GM19025 (cell line): ENCODE measurements at regions not wholly inside any gene's neighbourhood (a gene's known extent, or its start where the extent isn't known, plus 50 kb on each side); places are given as distances from the start of the nearest gene placed in this dataset.
A peak's percentile ranks its signal among the peaks of the same experiment; 100 is the strongest.

Experiments used
- ATAC-seq: cut with Tn5 transposase; IDR thresholded peaks from one replicate; pipeline ENCODE4 v1.9.1; 2021; ENCODE audit warnings: mild to moderate bottlenecking, low read depth, moderate library complexity; ENCODE audit not compliant: unreplicated experiment

- ATAC-seq: no peak
These were observed 53.9 kb upstream of the GALNTL6 start for GRCh38 chr4:171759274-171759673.

DNA sequence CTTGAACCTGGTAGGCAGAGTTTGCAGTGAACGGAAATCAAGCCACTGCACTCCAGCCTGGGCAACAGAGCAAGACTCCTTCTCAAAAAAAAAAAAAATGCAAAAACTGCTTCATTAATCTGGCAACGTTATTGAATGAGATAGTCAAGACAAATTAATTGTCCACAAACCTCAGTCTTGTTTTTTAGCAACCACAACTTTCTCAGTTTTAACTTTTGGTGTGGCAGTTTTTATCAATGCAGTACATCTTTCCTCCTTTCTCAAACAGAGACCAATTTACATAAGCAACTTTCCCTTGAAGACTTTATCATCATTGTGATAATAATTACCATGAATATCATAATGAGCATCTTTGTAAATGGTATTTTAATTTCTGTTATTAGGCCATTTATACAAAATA is 61.7 kb upstream of the GALNTL6 start:
- ATAC-seq: no peak

DNA sequence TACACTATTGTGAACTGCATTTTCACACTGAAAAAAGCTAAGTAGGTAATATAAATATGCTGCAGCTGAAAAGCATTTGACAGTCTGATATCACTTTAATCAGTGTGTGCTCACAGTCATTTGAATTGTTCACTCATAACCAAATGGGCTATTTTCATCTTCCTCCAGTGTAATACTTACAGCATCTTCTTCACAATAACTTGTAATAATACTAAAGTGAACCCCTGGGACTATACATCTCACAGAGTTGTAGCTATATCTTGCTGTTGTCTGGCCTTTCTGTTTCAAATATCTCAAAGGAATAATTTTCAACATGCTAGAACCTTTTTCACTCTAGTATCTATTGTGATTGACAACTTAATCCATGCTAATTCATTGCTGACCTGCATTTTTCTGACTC is 66.8 kb upstream of the GALNTL6 start:
- ATAC-seq: no peak

GRCh38 chr4:171742436-171742835 is 70.8 kb upstream of the GALNTL6 start:
- no peak for ATAC-seq

DNA sequence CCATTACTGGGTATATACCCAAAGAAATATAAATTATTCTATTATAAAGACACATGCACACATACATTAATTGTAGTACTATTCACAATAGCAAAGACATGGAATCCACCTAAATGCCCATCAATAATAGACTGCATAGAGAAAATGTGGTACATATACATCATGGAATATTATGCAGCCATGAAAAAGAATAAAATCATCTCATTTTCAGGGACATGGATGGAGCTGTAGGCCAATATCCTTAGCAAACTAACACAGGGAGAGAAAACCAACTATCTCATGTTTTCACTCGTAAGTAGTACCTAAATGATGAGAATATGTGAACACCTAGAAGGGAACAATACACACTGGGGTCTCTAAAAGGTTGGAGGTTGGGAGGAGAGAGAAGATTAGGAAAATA is 86.0 kb upstream of the GALNTL6 start:
- no peak for ATAC-seq

GRCh38 chr4:171721937-171722336 is 91.3 kb upstream of the GALNTL6 start:
- ATAC-seq: no peak

DNA sequence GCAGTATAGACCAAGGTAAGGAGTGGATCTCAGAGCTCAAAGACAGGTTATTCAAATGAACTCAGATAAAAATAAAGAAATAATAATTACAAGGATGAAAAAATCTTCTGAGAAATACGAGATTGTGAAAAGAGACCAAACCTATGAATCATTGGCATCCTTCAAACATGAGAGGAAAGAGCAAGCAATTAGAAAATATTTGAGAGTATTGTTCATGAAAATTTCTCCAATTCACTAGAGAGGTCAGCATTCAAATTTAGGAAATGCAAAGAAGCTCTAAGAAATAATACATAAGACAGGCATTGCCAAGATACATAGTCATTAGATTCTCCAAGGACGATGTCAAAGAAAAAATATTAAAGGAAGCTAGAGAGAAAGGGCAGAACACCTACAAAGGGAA is 93.5 kb upstream of the GALNTL6 start:
- ATAC-seq: no peak

GRCh38 chr4:171718665-171719064 is 94.5 kb upstream of the GALNTL6 start:
- no peak for ATAC-seq

DNA sequence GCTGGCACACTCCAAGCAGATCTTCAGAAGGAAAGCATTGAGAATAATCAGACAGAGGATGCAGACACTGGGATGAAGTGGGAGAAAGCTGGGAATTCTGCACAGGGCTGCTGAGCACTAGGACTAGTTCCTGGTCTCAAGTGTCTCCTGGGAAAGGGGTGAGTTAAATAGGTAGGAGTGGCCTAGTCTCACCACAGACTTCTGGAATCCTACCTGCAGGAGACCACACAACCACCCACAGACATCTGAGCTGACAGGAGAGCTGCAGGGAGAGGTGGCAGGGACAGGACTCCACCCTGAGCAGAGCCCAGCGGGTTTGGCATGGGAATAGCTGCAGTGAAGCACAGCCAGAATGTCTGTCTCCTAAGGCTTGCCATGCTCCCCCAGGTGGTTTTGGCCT is 95.1 kb upstream of the GALNTL6 start:
- no peak for ATAC-seq

DNA sequence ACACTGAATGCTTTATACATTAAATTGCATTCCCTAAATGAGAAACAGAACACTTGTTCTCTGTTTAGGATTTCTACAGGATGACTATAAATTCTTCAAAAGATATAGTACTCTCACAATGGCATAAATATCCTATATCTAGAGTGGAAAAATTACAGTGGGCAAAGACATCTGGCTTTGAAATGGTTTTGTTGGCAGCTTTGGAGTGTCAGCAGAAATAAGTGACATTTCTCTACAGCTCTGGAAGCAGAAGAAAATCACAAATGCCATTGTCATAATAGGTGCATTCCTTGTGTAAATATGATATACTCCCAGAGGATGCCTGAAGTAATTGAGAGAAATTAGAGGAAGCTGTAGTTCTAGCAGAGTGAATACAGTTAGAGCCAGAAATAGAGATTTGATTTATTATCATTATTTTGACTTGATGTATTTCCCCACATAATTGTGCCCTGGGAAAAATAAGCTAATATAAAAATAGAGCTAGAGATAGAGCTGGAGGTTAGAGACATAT is 95.9 kb upstream of the GALNTL6 start:
- ATAC-seq: no peak

DNA sequence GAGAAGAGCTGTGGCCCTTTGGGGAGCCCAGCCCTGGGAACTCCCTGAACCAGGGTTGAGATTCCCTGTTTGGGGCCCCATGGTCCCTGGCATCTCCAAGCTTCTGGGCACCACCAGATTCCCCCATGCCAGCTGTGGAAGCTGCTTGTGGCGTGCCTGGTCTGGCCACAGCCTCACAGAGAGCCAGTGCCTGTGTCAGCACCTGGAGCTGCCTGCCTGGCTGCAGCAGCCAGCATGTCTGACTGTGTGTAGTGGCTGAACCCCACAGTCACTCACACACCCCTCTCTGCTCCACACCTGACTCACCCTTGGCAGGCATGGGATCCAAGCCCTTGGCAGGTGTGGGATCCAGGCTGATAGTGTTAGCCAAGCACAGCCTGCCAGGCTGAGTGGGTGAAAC is 97.2 kb upstream of the GALNTL6 start:
- no peak for ATAC-seq

DNA sequence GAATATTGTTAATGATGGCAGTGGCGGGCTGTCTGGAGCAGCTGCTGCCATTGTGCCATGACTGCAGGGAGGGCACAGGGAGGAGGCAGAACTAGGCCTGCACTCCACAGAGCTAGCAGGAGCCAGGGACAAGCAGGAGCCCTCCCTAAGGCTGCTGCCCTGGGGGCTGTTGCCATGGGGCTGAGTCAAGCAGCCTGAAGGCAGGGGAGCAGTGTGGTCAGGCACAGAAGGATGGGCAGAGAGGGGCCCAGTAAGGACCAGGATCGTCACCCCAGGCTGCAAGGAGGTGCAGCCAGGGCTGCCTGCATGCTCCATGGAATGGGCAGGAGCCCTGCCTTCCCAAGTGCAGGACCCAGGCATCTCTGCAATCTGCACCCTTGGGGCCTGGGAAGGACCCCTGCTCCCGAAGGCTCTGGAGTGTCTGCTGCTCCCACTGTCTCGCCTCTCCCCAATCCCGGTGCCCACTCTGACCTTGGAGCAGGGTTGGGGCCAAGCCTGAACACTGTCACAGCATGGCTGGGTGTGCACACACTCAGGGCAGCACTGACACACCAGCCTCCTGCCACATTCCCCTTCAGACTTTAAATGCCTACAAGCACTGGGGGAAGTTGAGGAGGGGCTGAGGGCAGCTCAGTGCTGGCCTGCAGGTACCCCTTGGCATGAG is 98.3 kb upstream of the GALNTL6 start:
- no peak for ATAC-seq

GRCh38 chr4:171710743-171711142 is 102.5 kb upstream of the GALNTL6 start:
- ATAC-seq: no peak

- ATAC-seq: peak; percentile 98
These were observed 136.5 kb upstream of the GALNTL6 start for GRCh38 chr4:171676555-171677215.

- ATAC-seq: no peak
These were observed 138.4 kb upstream of the GALNTL6 start for GRCh38 chr4:171674781-171675180.

- no peak for ATAC-seq
These were observed 144.8 kb upstream of the GALNTL6 start for GRCh38 chr4:171668403-171668802.

GRCh38 chr4:171667906-171668305 is 145.3 kb upstream of the GALNTL6 start:
- ATAC-seq: no peak

- ATAC-seq: no peak
These were observed 162.1 kb upstream of the GALNTL6 start for GRCh38 chr4:171651071-171651470.

DNA sequence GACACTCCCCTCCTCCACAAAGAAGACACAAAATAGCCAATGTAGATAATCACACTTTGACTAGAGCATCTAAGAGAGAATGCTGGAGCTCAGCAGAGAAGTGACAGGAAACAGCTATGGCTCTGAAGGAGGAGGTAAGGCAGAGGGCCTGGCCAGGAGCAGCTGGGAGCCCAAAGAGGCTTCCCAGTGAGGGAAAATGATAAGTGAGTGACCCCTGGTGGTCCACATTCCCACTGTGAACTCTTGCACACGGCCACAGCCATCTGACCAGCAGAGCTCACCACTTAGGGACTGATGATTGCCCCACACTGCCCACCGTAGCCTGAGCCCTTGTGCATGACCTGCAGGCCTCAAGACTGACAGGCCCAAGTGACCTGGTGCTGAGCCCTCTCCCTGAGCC is 162.7 kb upstream of the GALNTL6 start:
- peak; percentile 68 for ATAC-seq

GRCh38 chr4:171648926-171649325 is 164.3 kb upstream of the GALNTL6 start:
- ATAC-seq: no peak

DNA sequence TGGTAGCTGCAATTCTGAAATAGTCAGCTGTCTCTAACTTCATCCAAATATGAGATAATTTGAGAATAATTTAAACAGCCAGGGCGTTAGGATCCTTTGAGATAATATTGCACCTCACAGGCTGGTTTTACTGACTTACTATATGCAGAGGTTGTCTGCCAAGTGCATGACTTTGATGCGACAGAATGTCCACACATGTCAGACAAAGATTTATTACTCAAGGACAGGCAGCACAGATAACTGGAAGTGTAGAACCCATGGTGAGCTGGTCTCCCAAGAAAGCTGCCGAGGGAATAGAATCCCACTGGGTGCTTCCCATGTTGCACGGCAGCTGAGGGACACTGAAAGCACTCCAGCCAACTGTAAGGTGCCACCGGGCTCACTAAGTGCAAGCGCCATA is 166.2 kb upstream of the GALNTL6 start:
- ATAC-seq: no peak

- ATAC-seq: peak; percentile 89
These were observed 168.7 kb upstream of the GALNTL6 start for GRCh38 chr4:171644430-171645057.
